ENCODE measurements at regions not wholly inside any gene's neighbourhood (a gene's known extent, or its start where the extent isn't known, plus 50 kb on each side); places are given as distances from the start of the nearest gene placed in this dataset.

DNA sequence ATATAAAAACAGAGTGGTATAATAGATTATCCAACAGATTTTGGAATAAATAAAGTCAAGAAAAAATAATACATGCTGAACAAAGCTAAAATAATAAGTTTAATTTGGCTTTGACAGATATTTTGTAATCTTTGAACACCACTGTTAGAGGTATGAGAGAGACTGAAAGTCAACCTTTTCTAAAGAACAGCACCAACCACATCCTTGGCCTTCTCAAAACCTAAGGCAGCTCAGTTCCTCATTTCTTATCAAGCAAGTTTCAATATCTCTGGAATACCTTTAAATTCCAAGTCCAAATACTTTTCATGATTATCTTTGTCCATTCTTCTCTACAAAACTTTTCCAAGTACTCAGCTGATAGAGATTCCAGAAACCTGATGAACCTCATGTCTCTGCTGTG lies 1603.8 kb downstream of the CDH8 start (continued):
- TF ChIP-seq, protein P1, sequence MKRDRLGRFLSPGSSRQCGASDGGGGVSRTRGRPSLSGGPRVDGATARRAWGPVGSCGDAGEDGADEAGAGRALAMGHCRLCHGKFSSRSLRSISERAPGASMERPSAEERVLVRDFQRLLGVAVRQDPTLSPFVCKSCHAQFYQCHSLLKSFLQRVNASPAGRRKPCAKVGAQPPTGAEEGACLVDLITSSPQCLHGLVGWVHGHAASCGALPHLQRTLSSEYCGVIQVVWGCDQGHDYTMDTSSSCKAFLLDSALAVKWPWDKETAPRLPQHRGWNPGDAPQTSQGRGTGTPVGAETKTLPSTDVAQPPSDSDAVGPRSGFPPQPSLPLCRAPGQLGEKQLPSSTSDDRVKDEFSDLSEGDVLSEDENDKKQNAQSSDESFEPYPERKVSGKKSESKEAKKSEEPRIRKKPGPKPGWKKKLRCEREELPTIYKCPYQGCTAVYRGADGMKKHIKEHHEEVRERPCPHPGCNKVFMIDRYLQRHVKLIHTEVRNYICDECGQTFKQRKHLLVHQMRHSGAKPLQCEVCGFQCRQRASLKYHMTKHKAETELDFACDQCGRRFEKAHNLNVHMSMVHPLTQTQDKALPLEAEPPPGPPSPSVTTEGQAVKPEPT (CRISPR knock-in tag; IDR thresholded peaks at IDR 0.05; ENCODE audit: low read depth), result no peak
- TF ChIP-seq ADNP (CRISPR knock-in tag; IDR thresholded peaks at IDR 0.05) (no peak), ZFX (CRISPR knock-in tag; IDR thresholded peaks at IDR 0.05; ENCODE audit: low read depth) (no peak), SMAD9 (CRISPR knock-in tag; IDR thresholded peaks at IDR 0.05) (no peak), TAF15 (IDR thresholded peaks at IDR 0.05; ENCODE audit: low read depth, low read length, poor library complexity, severe bottlenecking) (no peak), ZNF251 (CRISPR knock-in tag; IDR thresholded peaks at IDR 0.05) (no peak)
- TF ChIP-seq, protein P2, sequence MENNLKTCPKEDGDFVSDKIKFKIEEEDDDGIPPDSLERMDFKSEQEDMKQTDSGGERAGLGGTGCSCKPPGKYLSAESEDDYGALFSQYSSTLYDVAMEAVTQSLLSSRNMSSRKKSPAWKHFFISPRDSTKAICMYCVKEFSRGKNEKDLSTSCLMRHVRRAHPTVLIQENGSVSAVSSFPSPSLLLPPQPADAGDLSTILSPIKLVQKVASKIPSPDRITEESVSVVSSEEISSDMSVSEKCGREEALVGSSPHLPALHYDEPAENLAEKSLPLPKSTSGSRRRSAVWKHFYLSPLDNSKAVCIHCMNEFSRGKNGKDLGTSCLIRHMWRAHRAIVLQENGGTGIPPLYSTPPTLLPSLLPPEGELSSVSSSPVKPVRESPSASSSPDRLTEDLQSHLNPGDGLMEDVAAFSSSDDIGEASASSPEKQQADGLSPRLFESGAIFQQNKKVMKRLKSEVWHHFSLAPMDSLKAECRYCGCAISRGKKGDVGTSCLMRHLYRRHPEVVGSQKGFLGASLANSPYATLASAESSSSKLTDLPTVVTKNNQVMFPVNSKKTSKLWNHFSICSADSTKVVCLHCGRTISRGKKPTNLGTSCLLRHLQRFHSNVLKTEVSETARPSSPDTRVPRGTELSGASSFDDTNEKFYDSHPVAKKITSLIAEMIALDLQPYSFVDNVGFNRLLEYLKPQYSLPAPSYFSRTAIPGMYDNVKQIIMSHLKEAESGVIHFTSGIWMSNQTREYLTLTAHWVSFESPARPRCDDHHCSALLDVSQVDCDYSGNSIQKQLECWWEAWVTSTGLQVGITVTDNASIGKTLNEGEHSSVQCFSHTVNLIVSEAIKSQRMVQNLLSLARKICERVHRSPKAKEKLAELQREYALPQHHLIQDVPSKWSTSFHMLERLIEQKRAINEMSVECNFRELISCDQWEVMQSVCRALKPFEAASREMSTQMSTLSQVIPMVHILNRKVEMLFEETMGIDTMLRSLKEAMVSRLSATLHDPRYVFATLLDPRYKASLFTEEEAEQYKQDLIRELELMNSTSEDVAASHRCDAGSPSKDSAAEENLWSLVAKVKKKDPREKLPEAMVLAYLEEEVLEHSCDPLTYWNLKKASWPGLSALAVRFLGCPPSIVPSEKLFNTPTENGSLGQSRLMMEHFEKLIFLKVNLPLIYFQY (CRISPR knock-in tag; IDR thresholded peaks at IDR 0.05; ENCODE audit: borderline replicate concordance), result no peak
- TF ChIP-seq, protein P3, sequence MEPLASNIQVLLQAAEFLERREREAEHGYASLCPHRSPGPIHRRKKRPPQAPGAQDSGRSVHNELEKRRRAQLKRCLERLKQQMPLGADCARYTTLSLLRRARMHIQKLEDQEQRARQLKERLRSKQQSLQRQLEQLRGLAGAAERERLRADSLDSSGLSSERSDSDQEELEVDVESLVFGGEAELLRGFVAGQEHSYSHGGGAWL (CRISPR knock-in tag; IDR thresholded peaks at IDR 0.05), result no peak

Measured in HepG2 (cell line).